ENCODE measurements at regions not wholly inside any gene's neighbourhood (a gene's known extent, or its start where the extent isn't known, plus 50 kb on each side); places are given as distances from the start of the nearest gene placed in this dataset.

DNA sequence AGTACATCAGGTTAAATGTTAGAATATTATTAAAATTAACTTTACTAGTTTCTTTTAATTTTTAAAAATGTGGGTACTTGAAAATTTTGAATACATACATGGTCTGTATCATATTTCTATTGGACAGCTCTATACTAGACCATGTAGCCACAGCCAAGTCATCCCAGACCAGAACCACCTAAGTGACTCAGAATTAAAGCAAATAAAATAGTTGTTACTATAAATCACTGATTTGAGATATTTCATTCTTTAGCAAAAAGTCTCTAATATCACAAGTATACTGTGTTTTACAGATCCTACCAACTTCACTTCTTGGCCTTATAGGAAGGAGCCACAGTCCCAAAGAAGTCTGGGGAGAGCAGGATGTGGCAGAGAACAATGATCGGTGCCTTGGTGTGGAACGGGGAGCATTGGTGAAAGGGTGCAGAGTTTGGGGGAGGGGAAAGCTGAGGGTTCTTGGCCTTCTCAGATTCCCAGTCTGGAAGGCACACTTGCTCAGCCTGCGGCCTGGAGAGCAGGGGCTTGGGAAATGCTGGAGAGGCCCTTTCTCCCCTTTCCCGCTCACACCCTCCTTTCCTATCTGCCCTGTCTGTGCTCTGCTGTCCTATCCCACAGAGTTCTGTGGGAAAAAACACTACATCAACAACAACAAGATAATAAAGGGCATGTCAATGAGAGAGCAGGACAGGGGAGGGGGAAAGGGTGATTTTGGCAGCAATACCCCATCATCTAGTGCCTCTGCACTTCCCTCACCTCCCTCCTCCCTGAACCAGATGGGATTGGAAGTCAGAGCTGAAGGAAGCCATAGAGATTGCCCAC, 122.1 kb downstream of the NGF start:
- intact Hi-C loops (cut with DNase I; ENCODE audit: low total_unique reads) = no loop called here
- no peaks in the 10 kb centered on the region for H3K9me3 ChIP-seq
- no peak for DNase-seq
- H3K36me3 ChIP-seq (ENCODE audit: low read depth, missing control alignments) = no peaks in the 10 kb centered on the region
- H3K27me3 ChIP-seq = no peaks in the 10 kb centered on the region
- TF ChIP-seq POLR2A (IDR thresholded peaks at IDR 0.05) = no peak
- TF ChIP-seq, protein P1, sequence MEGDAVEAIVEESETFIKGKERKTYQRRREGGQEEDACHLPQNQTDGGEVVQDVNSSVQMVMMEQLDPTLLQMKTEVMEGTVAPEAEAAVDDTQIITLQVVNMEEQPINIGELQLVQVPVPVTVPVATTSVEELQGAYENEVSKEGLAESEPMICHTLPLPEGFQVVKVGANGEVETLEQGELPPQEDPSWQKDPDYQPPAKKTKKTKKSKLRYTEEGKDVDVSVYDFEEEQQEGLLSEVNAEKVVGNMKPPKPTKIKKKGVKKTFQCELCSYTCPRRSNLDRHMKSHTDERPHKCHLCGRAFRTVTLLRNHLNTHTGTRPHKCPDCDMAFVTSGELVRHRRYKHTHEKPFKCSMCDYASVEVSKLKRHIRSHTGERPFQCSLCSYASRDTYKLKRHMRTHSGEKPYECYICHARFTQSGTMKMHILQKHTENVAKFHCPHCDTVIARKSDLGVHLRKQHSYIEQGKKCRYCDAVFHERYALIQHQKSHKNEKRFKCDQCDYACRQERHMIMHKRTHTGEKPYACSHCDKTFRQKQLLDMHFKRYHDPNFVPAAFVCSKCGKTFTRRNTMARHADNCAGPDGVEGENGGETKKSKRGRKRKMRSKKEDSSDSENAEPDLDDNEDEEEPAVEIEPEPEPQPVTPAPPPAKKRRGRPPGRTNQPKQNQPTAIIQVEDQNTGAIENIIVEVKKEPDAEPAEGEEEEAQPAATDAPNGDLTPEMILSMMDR (IDR thresholded peaks at IDR 0.05) = no peak
- no peak overlapping the region for H3K4me3 ChIP-seq
- H3K27ac ChIP-seq = no peak overlapping the region
- 85 to 87% methylated on average over 4 of the region's 4 CpGs for WGBS, 2 donors
- peaks cover 5% of the 10 kb centered on the region for H3K4me1 ChIP-seq

DNA sequence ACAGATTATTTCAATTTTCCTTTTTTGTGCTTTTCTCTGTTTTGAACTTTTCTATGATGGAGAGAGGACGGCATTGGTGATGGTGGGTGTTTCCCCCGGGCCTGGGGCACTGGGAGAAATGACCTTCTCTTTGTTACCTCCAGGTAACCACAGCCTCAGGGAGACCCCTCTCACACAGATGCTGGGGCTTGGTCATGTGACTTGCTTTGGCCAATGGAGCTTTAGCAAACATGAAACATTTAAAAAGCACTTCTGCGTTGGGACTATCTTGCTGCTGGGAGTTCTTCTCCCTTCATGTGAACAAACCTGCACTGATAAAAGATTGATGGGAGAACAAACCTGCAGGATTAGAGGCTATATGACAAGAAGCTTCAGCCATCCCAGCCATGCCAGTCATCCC, 122.9 kb downstream of the NGF start:
- DNase-seq = no peak
- Histone ChIP-seq H3K4me3 (no peak overlapping the region), H3K9me3 (no peaks in the 10 kb centered on the region), H3K27me3 (no peaks in the 10 kb centered on the region), H3K27ac (no peak overlapping the region), H3K36me3 (ENCODE audit: low read depth, missing control alignments) (no peaks in the 10 kb centered on the region), H3K4me1 (peaks cover 5% of the 10 kb centered on the region)
- intact Hi-C loops (cut with DNase I; ENCODE audit: low total_unique reads) = no loop called here
- TF ChIP-seq POLR2A (IDR thresholded peaks at IDR 0.05) = no peak
- TF ChIP-seq, protein P1 (IDR thresholded peaks at IDR 0.05) = no peak
- 94 to 100% methylated on average over 3 of the region's 3 CpGs for WGBS, 2 donors

GRCh38 chr1:115214098-115214497, 124.0 kb downstream of the NGF start:
- Histone ChIP-seq H3K4me3 (no peak overlapping the region), H3K36me3 (ENCODE audit: low read depth, missing control alignments) (no peaks in the 10 kb centered on the region), H3K9me3 (no peaks in the 10 kb centered on the region), H3K27me3 (no peaks in the 10 kb centered on the region), H3K27ac (no peak overlapping the region), H3K4me1 (peaks cover 5% of the 10 kb centered on the region)
- TF ChIP-seq, protein P1 (IDR thresholded peaks at IDR 0.05) = no peak
- TF ChIP-seq POLR2A (IDR thresholded peaks at IDR 0.05) = no peak
- no peak for DNase-seq
- WGBS, 2 donors = 83 to 96% methylated on average over 1 of the region's 1 CpG
- intact Hi-C loops (cut with DNase I; ENCODE audit: low total_unique reads) = no loop called here

DNA sequence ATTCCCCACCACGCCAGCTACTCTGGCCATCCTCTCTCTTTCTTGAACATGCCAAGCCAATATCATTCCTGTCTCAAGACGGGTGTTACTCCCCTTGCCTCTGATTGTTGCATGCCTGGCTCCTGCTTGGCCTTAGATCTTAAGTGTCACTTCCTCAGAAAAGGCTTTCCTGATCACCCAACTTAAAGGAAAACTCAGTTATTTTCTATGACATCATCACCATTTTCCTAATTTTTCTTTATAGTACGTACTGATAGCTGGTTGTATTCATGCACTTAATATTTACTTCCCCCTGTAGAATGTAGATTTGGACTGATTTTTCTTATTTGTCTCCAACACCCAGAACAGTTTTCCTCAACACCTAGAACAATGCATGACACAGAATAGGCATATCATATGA, 123.8 kb upstream of the TSPAN2 start:
- no peak for DNase-seq
- TF ChIP-seq POLR2A (IDR thresholded peaks at IDR 0.05) = no peak
- TF ChIP-seq, protein P1 (IDR thresholded peaks at IDR 0.05) = no peak
- Histone ChIP-seq H3K4me1 (peaks cover 5% of the 10 kb centered on the region), H3K36me3 (ENCODE audit: low read depth, missing control alignments) (no peaks in the 10 kb centered on the region), H3K9me3 (no peaks in the 10 kb centered on the region), H3K4me3 (no peak overlapping the region), H3K27ac (no peak overlapping the region), H3K27me3 (no peaks in the 10 kb centered on the region)
- WGBS, 2 donors = 88% methylated on average over 3 of the region's 3 CpGs
- intact Hi-C loops (cut with DNase I; ENCODE audit: low total_unique reads) = no loop called here

All from testis (tissue), 2 donors.